Kidney (tissue), 13 donors: ENCODE measurements at regions not wholly inside any gene's neighbourhood (a gene's known extent, or its start where the extent isn't known, plus 50 kb on each side); places are given as distances from the start of the nearest gene placed in this dataset.

Source experiments
- DNase-seq, 5 donors: peaks; one replicate each; pipeline ENCODE4 v3.0.0-alpha.2; 2013 to 2020
- FAIRE-seq: peaks from 2 replicates; lab custom pipeline; 2012; peaks lifted over from hg19 to GRCh38; lab: Jason Lieb, UNC
- H3K27ac ChIP-seq, 2 donors: one replicate each; pipeline ENCODE4 v1.7.0; 2013; ENCODE audit warnings: low read depth in 2 of 2, low read length in 2 of 2, inconsistent platforms in 1 of 2
- H3K27me3 ChIP-seq: one replicate; pipeline ENCODE4 v1.7.1; 2013; ENCODE audit warnings: low read length, inconsistent platforms; ENCODE audit not compliant: control insufficient read depth, insufficient read depth
- H3K36me3 ChIP-seq, 3 donors: one replicate each; pipeline versions ENCODE4 v1.7.0 to v1.7.1; 2013; ENCODE audit warnings: low read length in 3 of 3, control low read depth in 1 of 3, inconsistent platforms in 1 of 3; ENCODE audit not compliant: insufficient read depth in 3 of 3, control insufficient read depth in 2 of 3
- H3K4me1 ChIP-seq, 3 donors: one replicate each; pipeline versions ENCODE4 v1.7.0 to v1.7.1; 2013; ENCODE audit warnings: low read length in 3 of 3, inconsistent platforms in 1 of 3, low read depth in 1 of 3; ENCODE audit not compliant: control insufficient read depth in 2 of 3, insufficient read depth in 2 of 3
- H3K4me3 ChIP-seq, 3 donors: one replicate each; pipeline versions ENCODE4 v1.7.0 to v1.8.1; 2013; ENCODE audit warnings: low read length in 3 of 3, control low read depth in 1 of 3, inconsistent platforms in 1 of 3
- H3K9ac ChIP-seq, 3 donors: one replicate each; pipeline versions ENCODE4 v1.7.0 to v1.7.1; 2013; ENCODE audit warnings: low read length in 3 of 3, control low read depth in 1 of 3, inconsistent platforms in 1 of 3
- H3K9me3 ChIP-seq, 3 donors: one replicate each; pipeline versions ENCODE4 v1.7.0 to v1.7.1; 2013; ENCODE audit warnings: low read length in 3 of 3, control low read depth in 1 of 3, inconsistent platforms in 1 of 3; ENCODE audit not compliant: control insufficient read depth in 2 of 3, insufficient read depth in 1 of 3
- CTCF ChIP-seq: IDR thresholded peaks from 3 replicates; pipeline ENCODE4 v1.5.1; 2012; ENCODE audit warnings: mild to moderate bottlenecking, moderate library complexity, borderline replicate concordance; ENCODE audit not compliant: insufficient read depth; ENCODE audit errors: extremely low read depth
- intact Hi-C: fragments of 100-400 bp; cut with DNase I; formaldehyde crosslinking; loops from one replicate; pipeline ENCODE4 v1.11.1; 2022
- donor health status: control.
- donor health status: control.
- donor health status: control.
- donor health status: control.
- donor health status: control.
- donor health status: DM: yes; HTN: yes; CAD: no.
- donor health status: Normal renal cell carcinoma (clear cell type).

- Histone ChIP-seq H3K27ac (no peak overlapping the region), H3K27me3 (no peaks in the 10 kb centered on the region), H3K9me3 (no peaks in the 10 kb centered on the region), H3K36me3 (no peaks in the 10 kb centered on the region), H3K4me3 (no peak overlapping the region), H3K4me1 (no peaks in the 10 kb centered on the region), H3K9ac (no peak overlapping the region)
- intact Hi-C loops, result no loop called here
- TF ChIP-seq CTCF, result no peak
- FAIRE-seq, result no peak
- no peak for DNase-seq
Measured at GRCh38 chr5:115469904-115470516, 74.6 kb downstream of the FEM1C start.

- no peak for DNase-seq
- Histone ChIP-seq H3K27ac (no peak overlapping the region), H3K9ac (no peak overlapping the region), H3K4me1 (no peaks in the 10 kb centered on the region), H3K9me3 (no peaks in the 10 kb centered on the region), H3K27me3 (no peaks in the 10 kb centered on the region), H3K36me3 (no peaks in the 10 kb centered on the region), H3K4me3 (no peak overlapping the region)
- intact Hi-C loops, result no loop called here
- no peak for TF ChIP-seq CTCF
- FAIRE-seq, result no peak
Measured at GRCh38 chr5:115467628-115468027, 76.9 kb downstream of the FEM1C start.

- no peak for TF ChIP-seq CTCF
- Histone ChIP-seq H3K9me3 (no peaks in the 10 kb centered on the region), H3K27ac (no peak overlapping the region), H3K36me3 (no peaks in the 10 kb centered on the region), H3K4me1 (no peaks in the 10 kb centered on the region), H3K9ac (no peak overlapping the region), H3K4me3 (no peak overlapping the region), H3K27me3 (no peaks in the 10 kb centered on the region)
- DNase-seq (no peak), FAIRE-seq (no peak)
- intact Hi-C loops, result no loop called here
Measured at GRCh38 chr5:115465431-115465830, 79.1 kb downstream of the FEM1C start.

- no peaks in the 10 kb centered on the region for H3K27me3 ChIP-seq
- no peaks in the 10 kb centered on the region for H3K9me3 ChIP-seq
- intact Hi-C loops, result no loop called here
- H3K36me3 ChIP-seq, result no peaks in the 10 kb centered on the region
- DNase-seq (no peak), FAIRE-seq (no peak)
- no peak overlapping the region for H3K9ac ChIP-seq
- H3K4me3 ChIP-seq, result no peak overlapping the region
- H3K4me1 ChIP-seq, result no peaks in the 10 kb centered on the region
- H3K27ac ChIP-seq, result no peak overlapping the region
- no peak for TF ChIP-seq CTCF
Measured at GRCh38 chr5:115463983-115464382, 80.6 kb downstream of the FEM1C start.
